Loucy (cell line): ENCODE measurements at regions not wholly inside any gene's neighbourhood (a gene's known extent, or its start where the extent isn't known, plus 50 kb on each side); places are given as distances from the start of the nearest gene placed in this dataset.

Experiments
- EZH2phosphoT487 ChIP-seq: fragments of 200-600 bp; IDR thresholded peaks from 2 replicates; pipeline ENCODE4 v1.6.1; 2018; ENCODE audit warnings: antibody characterized with exemption, mild to moderate bottlenecking, moderate library complexity, borderline replicate concordance
- TF ChIP-seq, protein P1 (sequence below): fragments of 200-600 bp; sonication (generic); conservative IDR thresholded peaks from 2 replicates; pipeline ENCODE4 v1.5.1; 2014; ENCODE audit warnings: mild to moderate bottlenecking, antibody characterized with exemption, low read length

DNA sequence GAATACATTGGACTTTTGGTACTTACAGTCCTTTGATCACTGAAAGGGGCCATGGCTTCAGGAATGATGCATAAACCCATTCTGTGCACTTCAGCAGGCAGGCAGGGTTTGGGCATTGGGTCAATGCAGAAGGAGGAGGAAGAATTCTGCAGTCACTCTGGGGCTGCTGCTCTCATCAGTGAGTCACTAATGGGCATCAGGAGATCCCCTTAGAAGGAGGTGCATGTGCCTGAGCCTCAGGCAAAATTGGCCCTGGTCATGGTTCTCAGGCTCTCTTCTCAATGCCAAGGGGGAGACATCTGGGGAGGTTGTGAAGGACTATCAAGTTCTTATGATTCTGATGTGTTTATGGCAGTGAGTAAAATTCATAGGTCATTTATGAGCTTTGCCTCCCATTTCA, 52.0 kb upstream of the TNP1 start:
- no peak for TF ChIP-seq EZH2phosphoT487
- TF ChIP-seq, protein P1, sequence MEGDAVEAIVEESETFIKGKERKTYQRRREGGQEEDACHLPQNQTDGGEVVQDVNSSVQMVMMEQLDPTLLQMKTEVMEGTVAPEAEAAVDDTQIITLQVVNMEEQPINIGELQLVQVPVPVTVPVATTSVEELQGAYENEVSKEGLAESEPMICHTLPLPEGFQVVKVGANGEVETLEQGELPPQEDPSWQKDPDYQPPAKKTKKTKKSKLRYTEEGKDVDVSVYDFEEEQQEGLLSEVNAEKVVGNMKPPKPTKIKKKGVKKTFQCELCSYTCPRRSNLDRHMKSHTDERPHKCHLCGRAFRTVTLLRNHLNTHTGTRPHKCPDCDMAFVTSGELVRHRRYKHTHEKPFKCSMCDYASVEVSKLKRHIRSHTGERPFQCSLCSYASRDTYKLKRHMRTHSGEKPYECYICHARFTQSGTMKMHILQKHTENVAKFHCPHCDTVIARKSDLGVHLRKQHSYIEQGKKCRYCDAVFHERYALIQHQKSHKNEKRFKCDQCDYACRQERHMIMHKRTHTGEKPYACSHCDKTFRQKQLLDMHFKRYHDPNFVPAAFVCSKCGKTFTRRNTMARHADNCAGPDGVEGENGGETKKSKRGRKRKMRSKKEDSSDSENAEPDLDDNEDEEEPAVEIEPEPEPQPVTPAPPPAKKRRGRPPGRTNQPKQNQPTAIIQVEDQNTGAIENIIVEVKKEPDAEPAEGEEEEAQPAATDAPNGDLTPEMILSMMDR = no peak
